HepG2 (cell line): ENCODE measurements at regions not wholly inside any gene's neighbourhood (a gene's known extent, or its start where the extent isn't known, plus 50 kb on each side); places are given as distances from the start of the nearest gene placed in this dataset.

Experiments
- AKAP8 ChIP-seq: sonication (generic); formaldehyde crosslinking; IDR thresholded peaks from 2 replicates; pipeline ENCODE4 v1.5.1; 2020; ENCODE audit warnings: mild to moderate bottlenecking, missing genetic modification reagents
- ELF3 ChIP-seq: IDR thresholded peaks from 2 replicates; pipeline ENCODE4 v1.6.1; 2016; ENCODE audit warnings: missing genetic modification reagents, missing compliant biosample characterization
- JARID2 ChIP-seq: sonication (generic); formaldehyde crosslinking; IDR thresholded peaks from 2 replicates; pipeline ENCODE4 v1.8.1; 2023; ENCODE audit warnings: missing genetic modification reagents, inconsistent platforms; ENCODE audit not compliant: insufficient replicate concordance
- KDM2A ChIP-seq: sonication (generic); formaldehyde crosslinking; IDR thresholded peaks from 2 replicates; pipeline ENCODE4 v1.4.0; 2020; ENCODE audit warnings: low read depth, missing genetic modification reagents, borderline replicate concordance
- NCOA2 ChIP-seq: sonication (generic); formaldehyde crosslinking; IDR thresholded peaks from 2 replicates; pipeline ENCODE4 v1.8.0; 2022; ENCODE audit warnings: inconsistent platforms
- NFKBIZ ChIP-seq: IDR thresholded peaks from 2 replicates; pipeline ENCODE4 v1.6.1; 2018; ENCODE audit warnings: missing genetic modification reagents, missing compliant biosample characterization
- PRPF4 ChIP-seq: fragments of 200-400 bp; formaldehyde crosslinking; IDR thresholded peaks from 2 replicates; pipeline ENCODE4 v1.6.1; 2016; ENCODE audit warnings: low read length, low read depth; ENCODE audit not compliant: poor library complexity, severe bottlenecking
- RFX1 ChIP-seq: fragments of 450-650 bp; IDR thresholded peaks from 2 replicates; pipeline ENCODE4 v1.6.1; 2017
- SOX13 ChIP-seq, 3 experiments: fragments of 450-650 bp in 1 of 3; sonication (generic) in 1 of 3; formaldehyde crosslinking in 1 of 3; IDR thresholded peaks in 2 of 3; conservative IDR thresholded peaks in 1 of 3; 2 replicates each; pipeline versions ENCODE4 v1.5.0 to v1.6.1; 2016 to 2020; ENCODE audit warnings: antibody characterized with exemption in 1 of 3, mild to moderate bottlenecking in 1 of 3, missing compliant biosample characterization in 1 of 3, missing genetic modification reagents in 1 of 3, moderate library complexity in 1 of 3
- TAF1 ChIP-seq: sonication (generic); formaldehyde crosslinking; IDR thresholded peaks from 2 replicates; pipeline ENCODE4 v1.4.0; 2020; ENCODE audit warnings: missing genetic modification reagents
- ZFP36L2 ChIP-seq: sonication (generic); formaldehyde crosslinking; IDR thresholded peaks from 2 replicates; pipeline ENCODE4 v1.4.0; 2020; ENCODE audit warnings: missing genetic modification reagents
- ZFX ChIP-seq: sonication (generic); formaldehyde crosslinking; IDR thresholded peaks from 2 replicates; pipeline ENCODE4 v1.4.0; 2020; ENCODE audit warnings: mild to moderate bottlenecking, low read depth, missing genetic modification reagents, moderate library complexity
- ZNF331 ChIP-seq: sonication (generic); formaldehyde crosslinking; IDR thresholded peaks from 2 replicates; pipeline ENCODE4 v1.4.0; 2020; ENCODE audit warnings: missing genetic modification reagents
- ZNF343 ChIP-seq: sonication (generic); formaldehyde crosslinking; IDR thresholded peaks from 2 replicates; pipeline ENCODE4 v1.4.0; 2020; ENCODE audit warnings: mild to moderate bottlenecking, missing genetic modification reagents
- ZNF510 ChIP-seq: sonication (generic); formaldehyde crosslinking; IDR thresholded peaks from 2 replicates; pipeline ENCODE4 v1.4.0; 2020; ENCODE audit warnings: low read depth, mild to moderate bottlenecking, missing genetic modification reagents
- ZNF614 ChIP-seq: IDR thresholded peaks from 2 replicates; pipeline ENCODE4 v1.6.1; 2018; ENCODE audit warnings: missing biosample characterization, missing genetic modification reagents, inconsistent platforms, borderline replicate concordance
- ZNF747 ChIP-seq: sonication (generic); formaldehyde crosslinking; IDR thresholded peaks from 2 replicates; pipeline ENCODE4 v1.8.1; 2023; ENCODE audit warnings: missing genetic modification reagents, mild to moderate bottlenecking, borderline replicate concordance
- TF ChIP-seq, protein P1 (sequence below): sonication (generic); formaldehyde crosslinking; IDR thresholded peaks from 2 replicates; pipeline ENCODE4 v1.5.1; 2020; ENCODE audit warnings: mild to moderate bottlenecking, missing genetic modification reagents
- TF ChIP-seq, protein P2 (sequence below): sonication (generic); formaldehyde crosslinking; IDR thresholded peaks from 2 replicates; pipeline ENCODE4 v1.4.0; 2020; ENCODE audit warnings: missing genetic modification reagents
- TF ChIP-seq, protein P3 (sequence below): sonication (generic); formaldehyde crosslinking; IDR thresholded peaks from 2 replicates; pipeline ENCODE4 v1.8.0; 2022; ENCODE audit warnings: missing genetic modification reagents, mild to moderate bottlenecking, moderate library complexity, borderline replicate concordance
- TF ChIP-seq, protein P4 (sequence below): sonication (generic); IDR thresholded peaks from 2 replicates; pipeline ENCODE4 v1.6.1; 2016; ENCODE audit warnings: low read depth, borderline replicate concordance

DNA sequence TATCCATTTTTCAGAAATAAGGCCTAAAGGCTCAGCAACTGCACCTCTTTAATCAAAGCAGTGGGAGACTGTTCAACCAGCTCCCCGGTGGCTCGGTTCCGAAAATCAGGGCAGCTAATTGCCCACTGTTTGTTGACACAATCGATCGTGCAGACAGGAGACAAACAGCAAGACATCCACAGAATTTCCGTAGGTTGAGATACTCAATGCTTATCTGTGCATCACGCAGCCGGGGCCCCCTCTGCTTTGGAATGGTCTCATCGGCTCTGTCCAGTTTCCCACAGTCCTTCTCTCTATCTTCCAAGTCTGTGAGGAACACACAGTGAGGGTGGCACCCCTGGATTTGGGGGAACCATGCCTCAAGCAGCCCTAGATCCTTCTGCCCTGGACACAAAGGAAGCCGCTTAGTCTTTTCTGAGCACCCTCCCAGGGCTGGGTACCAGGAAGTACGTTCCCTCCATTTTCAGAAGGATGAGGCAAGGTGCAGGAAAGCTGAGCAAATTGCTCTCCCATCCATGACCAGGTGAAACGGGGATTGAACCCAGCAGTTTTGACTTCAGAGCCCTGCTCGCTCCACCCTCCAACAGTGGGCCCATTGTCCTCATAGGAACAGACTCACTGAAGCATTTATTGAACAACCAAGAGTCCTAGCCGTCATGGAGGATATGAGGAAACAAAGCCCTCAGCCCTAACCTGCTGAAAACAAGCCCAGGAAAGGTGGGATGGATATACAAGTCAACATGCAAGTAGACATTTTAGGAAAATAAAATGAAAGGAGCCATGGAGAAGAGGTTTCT, 70.7 kb downstream of the C16orf95 start (continued):
- peak; percentile 71 for TF ChIP-seq NCOA2 (CRISPR knock-in tag)
- peak; percentile 82 for TF ChIP-seq ELF3 (CRISPR knock-in tag)
- peak; percentile 57 for TF ChIP-seq ZFX (CRISPR knock-in tag)
- no peak for TF ChIP-seq PRPF4
- TF ChIP-seq, protein P1, sequence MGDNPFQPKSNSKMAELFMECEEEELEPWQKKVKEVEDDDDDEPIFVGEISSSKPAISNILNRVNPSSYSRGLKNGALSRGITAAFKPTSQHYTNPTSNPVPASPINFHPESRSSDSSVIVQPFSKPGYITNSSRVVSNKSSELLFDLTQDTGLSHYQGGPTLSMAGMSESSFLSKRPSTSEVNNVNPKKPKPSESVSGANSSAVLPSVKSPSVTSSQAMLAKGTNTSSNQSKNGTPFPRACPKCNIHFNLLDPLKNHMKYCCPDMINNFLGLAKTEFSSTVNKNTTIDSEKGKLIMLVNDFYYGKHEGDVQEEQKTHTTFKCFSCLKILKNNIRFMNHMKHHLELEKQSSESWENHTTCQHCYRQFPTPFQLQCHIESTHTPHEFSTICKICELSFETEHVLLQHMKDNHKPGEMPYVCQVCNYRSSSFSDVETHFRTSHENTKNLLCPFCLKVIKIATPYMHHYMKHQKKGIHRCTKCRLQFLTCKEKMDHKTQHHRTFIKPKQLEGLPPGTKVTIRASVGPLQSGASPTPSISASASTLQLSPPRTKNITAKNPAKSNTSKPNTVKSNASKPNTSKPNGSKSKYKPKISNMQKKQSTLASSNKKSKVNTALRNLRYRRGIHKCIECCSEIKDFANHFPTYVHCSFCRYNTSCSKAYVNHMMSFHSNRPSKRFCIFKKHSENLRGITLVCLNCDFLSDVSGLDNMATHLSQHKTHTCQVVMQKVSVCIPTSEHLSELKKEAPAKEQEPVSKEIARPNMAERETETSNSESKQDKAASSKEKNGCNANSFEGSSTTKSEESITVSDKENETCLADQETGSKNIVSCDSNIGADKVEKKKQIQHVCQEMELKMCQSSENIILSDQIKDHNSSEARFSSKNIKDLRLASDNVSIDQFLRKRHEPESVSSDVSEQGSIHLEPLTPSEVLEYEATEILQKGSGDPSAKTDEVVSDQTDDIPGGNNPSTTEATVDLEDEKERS (CRISPR knock-in tag), result no peak
- TF ChIP-seq RFX1, result no peak
- TF ChIP-seq ZNF614 (CRISPR knock-in tag), result peak; percentile 85; the same call in 1 of the 2 replicates
- TF ChIP-seq ZNF331 (CRISPR knock-in tag), result peak; percentile 81
- 0 out of 2 replicates have a peak, but pooled peaks have one; percentile 46 for TF ChIP-seq ZNF343
- TF ChIP-seq, protein P2, sequence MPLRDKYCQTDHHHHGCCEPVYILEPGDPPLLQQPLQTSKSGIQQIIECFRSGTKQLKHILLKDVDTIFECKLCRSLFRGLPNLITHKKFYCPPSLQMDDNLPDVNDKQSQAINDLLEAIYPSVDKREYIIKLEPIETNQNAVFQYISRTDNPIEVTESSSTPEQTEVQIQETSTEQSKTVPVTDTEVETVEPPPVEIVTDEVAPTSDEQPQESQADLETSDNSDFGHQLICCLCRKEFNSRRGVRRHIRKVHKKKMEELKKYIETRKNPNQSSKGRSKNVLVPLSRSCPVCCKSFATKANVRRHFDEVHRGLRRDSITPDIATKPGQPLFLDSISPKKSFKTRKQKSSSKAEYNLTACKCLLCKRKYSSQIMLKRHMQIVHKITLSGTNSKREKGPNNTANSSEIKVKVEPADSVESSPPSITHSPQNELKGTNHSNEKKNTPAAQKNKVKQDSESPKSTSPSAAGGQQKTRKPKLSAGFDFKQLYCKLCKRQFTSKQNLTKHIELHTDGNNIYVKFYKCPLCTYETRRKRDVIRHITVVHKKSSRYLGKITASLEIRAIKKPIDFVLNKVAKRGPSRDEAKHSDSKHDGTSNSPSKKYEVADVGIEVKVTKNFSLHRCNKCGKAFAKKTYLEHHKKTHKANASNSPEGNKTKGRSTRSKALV (CRISPR knock-in tag), result no peak
- peak; percentile 49; the same call in 1 of the 2 replicates for TF ChIP-seq KDM2A (CRISPR knock-in tag)
- TF ChIP-seq ZFP36L2 (CRISPR knock-in tag), result no peak
- TF ChIP-seq ZNF747 (CRISPR knock-in tag), result peak; percentile 73
- TF ChIP-seq AKAP8 (CRISPR knock-in tag), result peak; percentile 44; the same call in 1 of the 2 replicates
- TF ChIP-seq, protein P3, sequence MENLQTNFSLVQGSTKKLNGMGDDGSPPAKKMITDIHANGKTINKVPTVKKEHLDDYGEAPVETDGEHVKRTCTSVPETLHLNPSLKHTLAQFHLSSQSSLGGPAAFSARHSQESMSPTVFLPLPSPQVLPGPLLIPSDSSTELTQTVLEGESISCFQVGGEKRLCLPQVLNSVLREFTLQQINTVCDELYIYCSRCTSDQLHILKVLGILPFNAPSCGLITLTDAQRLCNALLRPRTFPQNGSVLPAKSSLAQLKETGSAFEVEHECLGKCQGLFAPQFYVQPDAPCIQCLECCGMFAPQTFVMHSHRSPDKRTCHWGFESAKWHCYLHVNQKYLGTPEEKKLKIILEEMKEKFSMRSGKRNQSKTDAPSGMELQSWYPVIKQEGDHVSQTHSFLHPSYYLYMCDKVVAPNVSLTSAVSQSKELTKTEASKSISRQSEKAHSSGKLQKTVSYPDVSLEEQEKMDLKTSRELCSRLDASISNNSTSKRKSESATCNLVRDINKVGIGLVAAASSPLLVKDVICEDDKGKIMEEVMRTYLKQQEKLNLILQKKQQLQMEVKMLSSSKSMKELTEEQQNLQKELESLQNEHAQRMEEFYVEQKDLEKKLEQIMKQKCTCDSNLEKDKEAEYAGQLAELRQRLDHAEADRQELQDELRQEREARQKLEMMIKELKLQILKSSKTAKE (CRISPR knock-in tag), result peak; percentile 76; the same call in 1 of the 2 replicates
- no peak for TF ChIP-seq ZNF510 (CRISPR knock-in tag)
- TF ChIP-seq NFKBIZ (CRISPR knock-in tag), result no peak
- TF ChIP-seq SOX13 (IDR thresholded peaks at IDR 0.05), result peak; percentile 52
- TF ChIP-seq SOX13 (CRISPR knock-in tag; conservative IDR thresholded peaks at IDR 0.05 in 1 of 2, IDR thresholded peaks at IDR 0.05 in 1 of 2), result peak in 1 of 2 experiments; percentile 84; a peak in 2 of 4 replicates
- TF ChIP-seq, protein P4, sequence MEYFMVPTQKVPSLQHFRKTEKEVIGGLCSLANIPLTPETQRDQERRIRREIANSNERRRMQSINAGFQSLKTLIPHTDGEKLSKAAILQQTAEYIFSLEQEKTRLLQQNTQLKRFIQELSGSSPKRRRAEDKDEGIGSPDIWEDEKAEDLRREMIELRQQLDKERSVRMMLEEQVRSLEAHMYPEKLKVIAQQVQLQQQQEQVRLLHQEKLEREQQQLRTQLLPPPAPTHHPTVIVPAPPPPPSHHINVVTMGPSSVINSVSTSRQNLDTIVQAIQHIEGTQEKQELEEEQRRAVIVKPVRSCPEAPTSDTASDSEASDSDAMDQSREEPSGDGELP, result 0 out of 2 replicates have a peak, but pooled peaks have one; percentile 31
- TF ChIP-seq TAF1 (CRISPR knock-in tag), result no peak
- TF ChIP-seq JARID2 (CRISPR knock-in tag), result no peak
